AG10803 (cell line): ENCODE measurements at regions not wholly inside any gene's neighbourhood (a gene's known extent, or its start where the extent isn't known, plus 50 kb on each side); places are given as distances from the start of the nearest gene placed in this dataset.
A peak's percentile ranks its signal among the peaks of the same experiment; 100 is the strongest.

Experiments used
- DNase-seq: peaks from one replicate; pipeline ENCODE4 v3.0.0; 2010; ENCODE audit warnings: low read depth
- H3K4me3 ChIP-seq: 2 replicates; pipeline ENCODE4 v1.5.1; 2011; ENCODE audit warnings: mild to moderate bottlenecking, low read length, control low read depth
- CTCF ChIP-seq: conservative IDR thresholded peaks from 2 replicates; pipeline ENCODE4 v1.5.1; 2011; ENCODE audit warnings: mild to moderate bottlenecking, low read length, control low read depth, inconsistent platforms

DNA sequence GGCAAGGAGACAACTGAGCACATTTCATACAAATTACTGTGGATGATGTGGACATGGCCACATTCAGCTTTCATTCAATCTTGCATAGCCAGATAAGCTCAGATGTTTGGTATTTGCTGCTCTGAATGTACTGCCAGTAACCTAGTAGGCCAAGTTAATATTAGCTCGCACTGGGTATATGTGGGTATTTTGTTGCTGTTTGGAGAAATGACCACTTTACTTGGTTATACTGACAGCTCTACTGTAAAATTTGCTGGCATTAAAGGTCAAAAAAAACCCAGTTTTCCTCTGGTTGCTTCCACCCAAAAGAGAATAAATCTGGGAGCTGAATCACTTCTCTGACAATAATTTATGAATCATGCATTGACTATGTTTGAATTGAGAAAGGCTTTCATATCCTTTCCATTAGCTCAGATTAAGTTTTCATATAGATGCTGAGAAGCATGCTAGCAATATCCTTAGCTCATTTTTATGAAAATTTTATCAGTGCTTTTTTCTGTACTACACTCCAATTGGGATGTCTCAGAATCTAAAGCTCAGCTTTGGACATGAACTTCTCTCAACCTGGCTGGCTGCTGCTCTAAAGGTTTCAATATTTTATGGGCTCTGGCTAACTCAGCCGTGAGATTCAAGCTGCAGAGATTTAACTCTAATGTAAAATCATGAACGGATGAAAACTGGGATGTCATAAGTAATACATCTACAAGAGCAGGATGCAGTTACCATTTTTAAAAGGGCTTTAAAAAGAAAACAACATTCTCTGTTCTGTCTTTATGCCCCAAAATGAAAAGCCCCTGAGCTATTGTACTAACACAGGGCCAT lies 330.0 kb downstream of the BARHL2 start:
- TF ChIP-seq CTCF = no peak
- DNase-seq = no peak
- H3K4me3 ChIP-seq = no peak overlapping the region

DNA sequence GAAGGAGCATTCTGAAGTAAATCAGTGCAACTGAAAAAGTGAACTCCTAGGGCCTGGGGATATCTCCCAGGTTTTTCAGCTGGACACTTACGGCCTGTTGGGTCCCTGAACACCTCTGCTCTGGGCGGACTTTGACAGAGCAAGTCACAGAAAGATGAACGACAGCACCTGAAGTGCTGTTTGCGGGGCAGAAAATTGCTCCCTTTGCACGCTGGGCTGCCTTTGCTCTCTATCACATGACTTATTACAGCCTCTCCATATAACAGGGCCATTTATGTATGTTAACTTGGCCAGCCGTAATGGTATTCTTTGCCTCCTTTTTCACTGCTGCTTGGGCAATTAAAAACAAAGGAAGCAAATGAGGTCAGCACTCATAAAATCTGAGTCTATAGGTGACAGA lies 332.9 kb downstream of the BARHL2 start:
- no peak overlapping the region for H3K4me3 ChIP-seq
- no peak for TF ChIP-seq CTCF
- DNase-seq = no peak

DNA sequence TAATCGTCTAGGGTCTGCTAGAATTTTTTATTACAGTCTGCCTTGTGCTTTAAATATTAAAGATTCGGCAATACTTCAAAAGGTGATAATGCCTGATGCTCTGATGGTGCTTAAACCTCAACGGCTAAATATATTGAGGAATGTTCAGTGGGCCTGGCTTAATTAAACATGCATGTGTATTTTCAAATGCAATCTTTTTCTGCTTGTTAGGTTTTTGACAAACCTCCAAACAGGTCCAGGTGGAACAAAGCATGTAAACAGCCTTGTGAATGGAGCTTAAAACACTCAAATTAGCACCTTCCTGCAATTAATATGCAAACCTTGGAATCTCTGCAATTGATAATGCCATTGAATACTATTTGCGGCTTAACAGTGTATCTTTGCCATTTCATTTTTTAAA lies 334.9 kb downstream of the BARHL2 start:
- H3K4me3 ChIP-seq = no peak overlapping the region
- no peak for DNase-seq
- TF ChIP-seq CTCF = no peak

GRCh38 chr1:90381598-90381997 lies 335.5 kb downstream of the BARHL2 start:
- no peak overlapping the region for H3K4me3 ChIP-seq
- no peak for TF ChIP-seq CTCF
- no peak for DNase-seq

DNA sequence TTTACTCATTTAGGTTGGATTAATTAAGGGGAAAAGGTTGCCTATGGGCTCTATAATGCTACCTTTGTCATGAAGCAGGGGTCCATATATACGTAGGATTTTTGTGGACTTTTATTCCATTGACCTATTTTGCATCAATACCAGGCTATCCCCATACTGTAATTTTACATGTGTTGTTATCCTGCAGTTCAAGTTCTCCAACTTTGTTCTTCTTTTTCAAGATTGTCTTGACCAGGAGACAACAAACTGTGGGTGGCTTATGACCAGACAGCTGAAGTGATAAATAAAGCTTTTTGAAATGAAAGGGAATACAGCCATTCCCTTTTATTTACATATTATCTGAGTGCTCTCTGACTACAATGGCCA lies 345.7 kb downstream of the BARHL2 start:
- no peak for DNase-seq
- no peak for TF ChIP-seq CTCF
- H3K4me3 ChIP-seq = no peak overlapping the region

DNA sequence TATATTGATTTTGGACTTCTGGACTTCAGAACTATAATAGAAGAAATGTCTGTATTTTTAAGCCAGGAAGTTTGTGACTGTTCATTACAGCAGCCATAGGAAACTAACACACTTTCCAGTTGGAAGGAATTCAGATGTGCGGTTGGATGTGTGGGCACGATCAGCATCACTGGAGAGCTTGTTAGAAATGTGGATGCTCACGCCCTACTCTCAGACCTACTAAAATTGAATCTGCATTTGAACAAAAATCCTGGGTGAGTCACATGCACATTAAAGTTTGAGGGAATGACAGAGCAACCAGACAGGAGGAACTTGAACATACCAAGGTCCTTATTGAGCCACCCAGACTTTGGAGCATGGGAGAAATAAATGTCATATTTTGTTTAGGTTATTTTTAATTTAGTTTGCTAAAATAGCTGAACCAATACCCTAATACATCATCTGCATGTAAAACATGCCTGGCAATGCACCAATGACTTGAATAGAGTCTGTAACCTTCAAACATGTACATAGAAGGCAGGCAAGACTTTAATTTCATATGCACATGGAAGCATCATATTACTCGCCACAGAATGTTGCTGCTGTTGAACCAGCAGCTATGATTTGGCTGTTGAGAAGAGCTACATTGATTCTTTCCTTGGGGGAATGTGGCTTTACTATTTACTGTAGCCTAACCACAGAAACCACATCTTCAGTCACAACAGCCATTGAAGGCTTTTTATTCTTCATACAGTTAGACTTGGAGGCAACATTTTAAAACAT lies 346.2 kb downstream of the BARHL2 start:
- no peak for TF ChIP-seq CTCF
- H3K4me3 ChIP-seq = no peak overlapping the region
- peak; percentile 4 for DNase-seq

DNA sequence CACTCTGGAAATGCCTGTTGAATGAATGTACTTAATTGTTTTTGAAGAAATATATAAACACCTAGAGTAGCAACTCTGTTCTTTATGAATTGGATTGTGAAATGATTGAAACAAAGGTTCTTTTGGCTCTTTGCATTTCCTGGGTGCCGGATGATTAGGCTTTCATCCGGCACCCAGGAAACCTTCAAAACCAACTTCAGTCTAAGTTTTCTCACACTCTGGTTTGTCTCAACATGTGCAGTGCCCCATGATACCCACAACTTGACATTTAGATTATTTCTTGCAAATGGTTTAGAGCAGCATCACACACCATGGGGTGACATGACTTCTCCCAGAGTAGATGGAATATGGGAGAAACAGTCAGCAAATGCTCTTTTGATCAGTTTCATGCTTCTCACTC lies 354.9 kb downstream of the BARHL2 start:
- no peak for DNase-seq
- no peak for TF ChIP-seq CTCF
- H3K4me3 ChIP-seq = no peak overlapping the region
